ENCODE measurements at regions not wholly inside any gene's neighbourhood (a gene's known extent, or its start where the extent isn't known, plus 50 kb on each side); places are given as distances from the start of the nearest gene placed in this dataset.

GRCh38 chr4:45484740-45485139 lies 639.1 kb downstream of the GABRG1 start:
- Histone ChIP-seq H3K4me1 (replicated peaks in 1 of 2) (no peaks in the 10 kb centered on the region), H3K9me3 (replicated peaks in 1 of 3) (peaks cover 0 to 3% (median 0%) of the 10 kb centered on the region in 3 donors), H3K4me3 (no peak overlapping the region), H3K27me3 (no peaks in the 10 kb centered on the region), H3K27ac (no peak overlapping the region), H3K36me3 (replicated peaks in 1 of 2) (no peaks in the 10 kb centered on the region)
- DNase-seq = no peak
- TF ChIP-seq POLR2A (IDR thresholded peaks at IDR 0.05) = no peak
- no peak for TF ChIP-seq CTCF (IDR thresholded peaks at IDR 0.05)
- intact Hi-C loops (cut with DNase I) = no loop called here
- 29 to 44% (median 42%) methylated on average over 1 of the region's 1 CpG for WGBS, 4 donors

GRCh38 chr4:45482346-45482745 lies 641.5 kb downstream of the GABRG1 start:
- 87 to 94% (median 92%) methylated on average over 7 of the region's 7 CpGs for WGBS, 4 donors
- no peak overlapping the region for H3K27ac ChIP-seq
- H3K9me3 ChIP-seq (replicated peaks in 1 of 3) = peaks cover 0 to 3% (median 0%) of the 10 kb centered on the region in 3 donors
- H3K4me1 ChIP-seq (replicated peaks in 1 of 2) = no peaks in the 10 kb centered on the region
- H3K4me3 ChIP-seq = no peak overlapping the region
- no peak for DNase-seq
- TF ChIP-seq CTCF (IDR thresholded peaks at IDR 0.05) = no peak
- no peak for TF ChIP-seq POLR2A (IDR thresholded peaks at IDR 0.05)
- intact Hi-C loops (cut with DNase I) = no loop called here
- H3K36me3 ChIP-seq (replicated peaks in 1 of 2) = no peaks in the 10 kb centered on the region
- no peaks in the 10 kb centered on the region for H3K27me3 ChIP-seq

GRCh38 chr4:45477311-45477733 lies 646.5 kb downstream of the GABRG1 start:
- TF ChIP-seq POLR2A (IDR thresholded peaks at IDR 0.05) (no peak), CTCF (IDR thresholded peaks at IDR 0.05) (no peak)
- H3K27ac ChIP-seq = no peak overlapping the region
- no peaks in the 10 kb centered on the region for H3K4me1 ChIP-seq (replicated peaks in 1 of 2)
- 92 to 97% (median 95%) methylated on average over 10 to 25 of the region's 25 CpGs; no CpG with 5 or more reads in 1 of the 4 donors for WGBS, 4 donors
- intact Hi-C loops (cut with DNase I) = no loop called here
- H3K9me3 ChIP-seq (replicated peaks in 1 of 3) = peaks cover 0 to 3% (median 0%) of the 10 kb centered on the region in 3 donors
- DNase-seq = no peak
- no peak overlapping the region for H3K4me3 ChIP-seq
- H3K27me3 ChIP-seq = no peaks in the 10 kb centered on the region
- H3K36me3 ChIP-seq (replicated peaks in 1 of 2) = no peaks in the 10 kb centered on the region

- TF ChIP-seq CTCF (IDR thresholded peaks at IDR 0.05) (no peak), POLR2A (IDR thresholded peaks at IDR 0.05) (no peak)
- intact Hi-C loops (cut with DNase I) = no loop called here
- DNase-seq = no peak
- no peaks in the 10 kb centered on the region for H3K36me3 ChIP-seq (replicated peaks in 1 of 2)
- no peak overlapping the region for H3K27ac ChIP-seq
- H3K27me3 ChIP-seq = no peaks in the 10 kb centered on the region
- no peaks in the 10 kb centered on the region for H3K4me1 ChIP-seq (replicated peaks in 1 of 2)
- H3K9me3 ChIP-seq (replicated peaks in 1 of 3) = no peaks in the 10 kb centered on the region
- 32 to 59% (median 34%) methylated on average over 2 of the region's 2 CpGs for WGBS, 4 donors
- H3K4me3 ChIP-seq = no peak overlapping the region
Measured at GRCh38 chr4:45475548-45475947, 648.3 kb downstream of the GABRG1 start.
